ENCODE measurements at regions not wholly inside any gene's neighbourhood (a gene's known extent, or its start where the extent isn't known, plus 50 kb on each side); places are given as distances from the start of the nearest gene placed in this dataset.

DNA sequence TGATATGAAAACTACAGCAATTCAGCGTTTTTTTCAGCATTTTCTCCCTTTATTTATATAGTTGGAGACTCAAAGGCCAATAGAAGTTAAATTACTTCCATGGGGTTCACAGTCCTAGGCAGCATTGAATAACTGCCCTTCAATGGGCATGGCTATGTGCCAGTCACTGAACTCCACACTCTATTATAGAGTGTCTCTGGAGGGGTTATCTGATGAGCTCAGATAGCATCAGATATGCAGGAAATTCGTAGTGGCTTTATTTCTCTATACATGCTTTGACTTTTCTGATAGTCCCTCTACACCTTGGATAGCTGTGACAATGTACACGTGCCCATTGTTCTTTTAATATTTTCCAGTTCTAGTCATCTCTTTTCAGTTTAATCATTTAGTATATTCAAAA lies 396.9 kb upstream of the CBLB start:
- TF ChIP-seq ZNF70 (CRISPR knock-in tag; IDR thresholded peaks at IDR 0.05) (no peak), ZNF565 (CRISPR knock-in tag; conservative IDR thresholded peaks at IDR 0.05; ENCODE audit: low read depth) (no peak), TSHZ2 (CRISPR knock-in tag; IDR thresholded peaks at IDR 0.05) (no peak), CSDC2 (CRISPR knock-in tag; IDR thresholded peaks at IDR 0.05) (no peak), CREB5 (CRISPR knock-in tag; IDR thresholded peaks at IDR 0.05; ENCODE audit: low read depth) (no peak), ARNTL (CRISPR knock-in tag; IDR thresholded peaks at IDR 0.05; ENCODE audit: borderline replicate concordance, low read depth) (no peak), GLIS3 (CRISPR knock-in tag; IDR thresholded peaks at IDR 0.05) (no peak)
- TF ChIP-seq, protein P1, sequence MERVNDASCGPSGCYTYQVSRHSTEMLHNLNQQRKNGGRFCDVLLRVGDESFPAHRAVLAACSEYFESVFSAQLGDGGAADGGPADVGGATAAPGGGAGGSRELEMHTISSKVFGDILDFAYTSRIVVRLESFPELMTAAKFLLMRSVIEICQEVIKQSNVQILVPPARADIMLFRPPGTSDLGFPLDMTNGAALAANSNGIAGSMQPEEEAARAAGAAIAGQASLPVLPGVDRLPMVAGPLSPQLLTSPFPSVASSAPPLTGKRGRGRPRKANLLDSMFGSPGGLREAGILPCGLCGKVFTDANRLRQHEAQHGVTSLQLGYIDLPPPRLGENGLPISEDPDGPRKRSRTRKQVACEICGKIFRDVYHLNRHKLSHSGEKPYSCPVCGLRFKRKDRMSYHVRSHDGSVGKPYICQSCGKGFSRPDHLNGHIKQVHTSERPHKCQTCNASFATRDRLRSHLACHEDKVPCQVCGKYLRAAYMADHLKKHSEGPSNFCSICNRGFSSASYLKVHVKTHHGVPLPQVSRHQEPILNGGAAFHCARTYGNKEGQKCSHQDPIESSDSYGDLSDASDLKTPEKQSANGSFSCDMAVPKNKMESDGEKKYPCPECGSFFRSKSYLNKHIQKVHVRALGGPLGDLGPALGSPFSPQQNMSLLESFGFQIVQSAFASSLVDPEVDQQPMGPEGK (CRISPR knock-in tag; IDR thresholded peaks at IDR 0.05; ENCODE audit: borderline replicate concordance) = no peak
- TF ChIP-seq, protein P2, sequence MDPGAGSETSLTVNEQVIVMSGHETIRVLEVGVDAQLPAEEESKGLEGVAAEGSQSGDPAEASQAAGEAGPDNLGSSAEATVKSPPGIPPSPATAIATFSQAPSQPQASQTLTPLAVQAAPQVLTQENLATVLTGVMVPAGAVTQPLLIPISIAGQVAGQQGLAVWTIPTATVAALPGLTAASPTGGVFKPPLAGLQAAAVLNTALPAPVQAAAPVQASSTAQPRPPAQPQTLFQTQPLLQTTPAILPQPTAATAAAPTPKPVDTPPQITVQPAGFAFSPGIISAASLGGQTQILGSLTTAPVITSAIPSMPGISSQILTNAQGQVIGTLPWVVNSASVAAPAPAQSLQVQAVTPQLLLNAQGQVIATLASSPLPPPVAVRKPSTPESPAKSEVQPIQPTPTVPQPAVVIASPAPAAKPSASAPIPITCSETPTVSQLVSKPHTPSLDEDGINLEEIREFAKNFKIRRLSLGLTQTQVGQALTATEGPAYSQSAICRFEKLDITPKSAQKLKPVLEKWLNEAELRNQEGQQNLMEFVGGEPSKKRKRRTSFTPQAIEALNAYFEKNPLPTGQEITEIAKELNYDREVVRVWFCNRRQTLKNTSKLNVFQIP (CRISPR knock-in tag; IDR thresholded peaks at IDR 0.05; ENCODE audit: borderline replicate concordance, low read depth) = no peak

GRCh38 chr3:106268696-106269095 lies 399.9 kb upstream of the CBLB start:
- no peak for ATAC-seq

More for the DNA sequence above, 396.9 kb upstream of the CBLB start:
- ATAC-seq = no peak

More at GRCh38 chr3:106268696-106269095, 399.9 kb upstream of the CBLB start:
- TF ChIP-seq TSHZ2 (CRISPR knock-in tag; IDR thresholded peaks at IDR 0.05) (no peak), ESRRG (CRISPR knock-in tag; IDR thresholded peaks at IDR 0.05) (no peak), ARNTL (CRISPR knock-in tag; IDR thresholded peaks at IDR 0.05; ENCODE audit: borderline replicate concordance, low read depth) (no peak), ZFP3 (CRISPR knock-in tag; IDR thresholded peaks at IDR 0.05) (no peak), CSDC2 (CRISPR knock-in tag; IDR thresholded peaks at IDR 0.05) (no peak), PPARA (CRISPR knock-in tag; IDR thresholded peaks at IDR 0.05; ENCODE audit: borderline replicate concordance) (no peak), ISL1 (CRISPR knock-in tag; IDR thresholded peaks at IDR 0.05) (no peak), CSRNP3 (CRISPR knock-in tag; IDR thresholded peaks at IDR 0.05) (no peak), ZNF8 (CRISPR knock-in tag; IDR thresholded peaks at IDR 0.05) (no peak), RARB (CRISPR knock-in tag; IDR thresholded peaks at IDR 0.05) (no peak), ZNF70 (CRISPR knock-in tag; IDR thresholded peaks at IDR 0.05) (no peak), ZNF565 (CRISPR knock-in tag; conservative IDR thresholded peaks at IDR 0.05; ENCODE audit: low read depth) (no peak), TCF4 (CRISPR knock-in tag; IDR thresholded peaks at IDR 0.05; ENCODE audit: borderline replicate concordance) (no peak), ZFP30 (CRISPR knock-in tag; IDR thresholded peaks at IDR 0.05) (no peak), CREB5 (CRISPR knock-in tag; IDR thresholded peaks at IDR 0.05; ENCODE audit: low read depth) (no peak)
- TF ChIP-seq, protein P1 (CRISPR knock-in tag; IDR thresholded peaks at IDR 0.05; ENCODE audit: borderline replicate concordance) = no peak
- TF ChIP-seq, protein P2 (CRISPR knock-in tag; IDR thresholded peaks at IDR 0.05; ENCODE audit: borderline replicate concordance, low read depth) = no peak

Data from SK-N-SH treated with all-trans-retinoic acid at 6 μM for 48 hours (cell line).